Esophagus muscularis mucosa (tissue), 4 donors: ENCODE measurements at regions not wholly inside any gene's neighbourhood (a gene's known extent, or its start where the extent isn't known, plus 50 kb on each side); places are given as distances from the start of the nearest gene placed in this dataset.
A peak's percentile ranks its signal among the peaks of the same experiment; 100 is the strongest.

Source experiments
- DNase-seq: peaks from one replicate; pipeline ENCODE4 v3.0.0-alpha.2; 2017; ENCODE audit errors: extremely low spot score
- H3K27ac ChIP-seq, 4 donors: fragments of 200-600 bp; sonication (generic); replicated peaks in 1 of 4; 1 replicate in 3 of 4; 2 replicates in 1 of 4; pipeline ENCODE4 v1.5.1; 2016 to 2019; ENCODE audit warnings: mild to moderate bottlenecking in 1 of 4
- H3K27me3 ChIP-seq, 4 donors: fragments of 200-600 bp; sonication (generic); one replicate each; pipeline versions ENCODE4 v1.5.1 to v1.6.0; 2016 to 2019
- H3K36me3 ChIP-seq, 4 donors: fragments of 200-600 bp; sonication (generic); one replicate each; pipeline ENCODE4 v1.5.1; 2016 to 2019
- H3K4me1 ChIP-seq, 4 donors: fragments of 200-600 bp; sonication (generic); one replicate each; pipeline ENCODE4 v1.5.1; 2016 to 2019
- H3K4me3 ChIP-seq, 4 donors: fragments of 200-600 bp; sonication (generic); 1 replicate in 2 of 4; 2 replicates in 2 of 4; pipeline ENCODE4 v1.5.1; 2016 to 2019; ENCODE audit warnings: mild to moderate bottlenecking in 4 of 4, moderate library complexity in 1 of 4
- H3K9me3 ChIP-seq, 4 donors: fragments of 200-600 bp; sonication (generic); 1 replicate in 3 of 4; 2 replicates in 1 of 4; pipeline ENCODE4 v1.5.1; 2016 to 2019
- EP300 ChIP-seq: sonication (generic); formaldehyde crosslinking; IDR thresholded peaks from one replicate; pipeline ENCODE4 v1.6.1; 2017; ENCODE audit warnings: antibody characterized with exemption
- POLR2A ChIP-seq: fragments of 450-650 bp; IDR thresholded peaks from one replicate; pipeline ENCODE4 v1.6.1; 2017; ENCODE audit warnings: antibody characterized with exemption, moderate library complexity, mild to moderate bottlenecking, low read depth
- POLR2AphosphoS5 ChIP-seq, 2 donors: sonication (generic); formaldehyde crosslinking; IDR thresholded peaks; one replicate each; pipeline ENCODE4 v1.6.1; 2017; ENCODE audit warnings: antibody characterized with exemption in 2 of 2
- WGBS: methylation state at CpG from one replicate; pipeline ENCODE4 v1.1.5; 2018; 5-methylcytosine and 5-hydroxymethylcytosine counted together
- intact Hi-C: fragments of 100-400 bp; cut with DNase I; formaldehyde crosslinking; loops from one replicate; pipeline ENCODE4 v1.15.1; 2023
- TF ChIP-seq, protein P1 (sequence below), 3 experiments: fragments of 200-600 bp in 2 of 3; fragments of 450-650 bp in 1 of 3; sonication (generic) in 2 of 3; IDR thresholded peaks; one replicate each; pipeline ENCODE4 v1.5.1; 2017 to 2019; ENCODE audit warnings: antibody characterized with exemption in 3 of 3, mild to moderate bottlenecking in 2 of 3, moderate library complexity in 1 of 3

DNA sequence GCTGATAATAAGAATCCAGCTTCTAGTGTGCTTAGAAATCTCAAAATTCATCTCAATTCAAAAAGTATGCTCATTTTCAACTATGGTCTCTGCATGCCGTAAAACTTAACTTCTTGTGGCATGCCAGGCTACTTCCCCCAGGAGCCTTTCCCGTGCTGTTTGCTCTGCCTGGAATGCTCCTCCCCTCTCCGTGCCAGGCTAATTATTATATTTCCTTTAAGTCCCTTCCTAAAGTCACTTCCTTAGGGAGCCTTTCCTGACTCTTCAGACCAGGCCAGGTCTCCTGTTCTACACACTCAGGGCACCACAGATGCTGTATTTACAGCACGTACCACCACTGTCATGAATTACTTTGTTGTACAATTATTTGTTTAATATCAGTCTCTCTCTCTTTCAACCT lies 67.1 kb upstream of the PPP2R5A start:
- H3K36me3 ChIP-seq, result no peaks in the 10 kb centered on the region

DNA sequence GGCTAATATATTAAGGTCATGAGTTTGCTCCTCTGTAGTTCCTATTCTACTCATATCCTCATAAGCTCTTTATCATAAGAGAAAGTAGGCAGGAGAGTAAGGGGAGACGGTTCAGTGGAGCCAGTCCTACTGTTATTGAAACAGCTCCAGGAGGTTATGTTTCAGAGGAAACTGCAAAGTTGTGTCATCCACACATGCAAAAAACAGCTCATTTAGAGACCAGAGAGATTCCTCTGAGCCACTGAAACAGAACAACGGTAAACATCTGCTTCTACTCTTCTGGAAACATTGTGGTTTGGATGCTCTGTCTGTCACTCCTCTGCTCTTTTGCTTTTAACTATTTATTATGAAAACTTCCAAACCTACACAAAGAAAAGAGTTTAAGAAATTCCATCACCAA lies 66.3 kb upstream of the PPP2R5A start:
- 58% methylated on average over 2 of the region's 2 CpGs for WGBS
- intact Hi-C loops, result no loop called here
- Histone ChIP-seq H3K4me1 (peaks cover 0 to 5% (median 0%) of the 10 kb centered on the region in 4 donors), H3K4me3 (no peak overlapping the region), H3K9me3 (no peaks in the 10 kb centered on the region), H3K27me3 (no peaks in the 10 kb centered on the region), H3K27ac (peak overlapping the region in 1 of 4 donors; percentile 21), H3K36me3 (no peaks in the 10 kb centered on the region)
- TF ChIP-seq EP300 (no peak), POLR2A (no peak), POLR2AphosphoS5 (IDR thresholded peaks at IDR 0.05) (no peak)
- TF ChIP-seq, protein P1, sequence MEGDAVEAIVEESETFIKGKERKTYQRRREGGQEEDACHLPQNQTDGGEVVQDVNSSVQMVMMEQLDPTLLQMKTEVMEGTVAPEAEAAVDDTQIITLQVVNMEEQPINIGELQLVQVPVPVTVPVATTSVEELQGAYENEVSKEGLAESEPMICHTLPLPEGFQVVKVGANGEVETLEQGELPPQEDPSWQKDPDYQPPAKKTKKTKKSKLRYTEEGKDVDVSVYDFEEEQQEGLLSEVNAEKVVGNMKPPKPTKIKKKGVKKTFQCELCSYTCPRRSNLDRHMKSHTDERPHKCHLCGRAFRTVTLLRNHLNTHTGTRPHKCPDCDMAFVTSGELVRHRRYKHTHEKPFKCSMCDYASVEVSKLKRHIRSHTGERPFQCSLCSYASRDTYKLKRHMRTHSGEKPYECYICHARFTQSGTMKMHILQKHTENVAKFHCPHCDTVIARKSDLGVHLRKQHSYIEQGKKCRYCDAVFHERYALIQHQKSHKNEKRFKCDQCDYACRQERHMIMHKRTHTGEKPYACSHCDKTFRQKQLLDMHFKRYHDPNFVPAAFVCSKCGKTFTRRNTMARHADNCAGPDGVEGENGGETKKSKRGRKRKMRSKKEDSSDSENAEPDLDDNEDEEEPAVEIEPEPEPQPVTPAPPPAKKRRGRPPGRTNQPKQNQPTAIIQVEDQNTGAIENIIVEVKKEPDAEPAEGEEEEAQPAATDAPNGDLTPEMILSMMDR (IDR thresholded peaks at IDR 0.05), result no peak
- DNase-seq, result no peak

More for the DNA sequence above, 67.1 kb upstream of the PPP2R5A start:
- Histone ChIP-seq H3K27me3 (no peaks in the 10 kb centered on the region), H3K4me1 (peaks cover 0 to 5% (median 0%) of the 10 kb centered on the region in 4 donors), H3K27ac (no peak overlapping the region), H3K9me3 (no peaks in the 10 kb centered on the region), H3K4me3 (no peak overlapping the region)
- intact Hi-C loops, result no loop called here
- WGBS, result 79% methylated on average over 4 of the region's 4 CpGs
- no peak for DNase-seq
- TF ChIP-seq, protein P1 (IDR thresholded peaks at IDR 0.05), result no peak
- TF ChIP-seq POLR2AphosphoS5 (IDR thresholded peaks at IDR 0.05) (no peak), POLR2A (no peak), EP300 (no peak)

DNA sequence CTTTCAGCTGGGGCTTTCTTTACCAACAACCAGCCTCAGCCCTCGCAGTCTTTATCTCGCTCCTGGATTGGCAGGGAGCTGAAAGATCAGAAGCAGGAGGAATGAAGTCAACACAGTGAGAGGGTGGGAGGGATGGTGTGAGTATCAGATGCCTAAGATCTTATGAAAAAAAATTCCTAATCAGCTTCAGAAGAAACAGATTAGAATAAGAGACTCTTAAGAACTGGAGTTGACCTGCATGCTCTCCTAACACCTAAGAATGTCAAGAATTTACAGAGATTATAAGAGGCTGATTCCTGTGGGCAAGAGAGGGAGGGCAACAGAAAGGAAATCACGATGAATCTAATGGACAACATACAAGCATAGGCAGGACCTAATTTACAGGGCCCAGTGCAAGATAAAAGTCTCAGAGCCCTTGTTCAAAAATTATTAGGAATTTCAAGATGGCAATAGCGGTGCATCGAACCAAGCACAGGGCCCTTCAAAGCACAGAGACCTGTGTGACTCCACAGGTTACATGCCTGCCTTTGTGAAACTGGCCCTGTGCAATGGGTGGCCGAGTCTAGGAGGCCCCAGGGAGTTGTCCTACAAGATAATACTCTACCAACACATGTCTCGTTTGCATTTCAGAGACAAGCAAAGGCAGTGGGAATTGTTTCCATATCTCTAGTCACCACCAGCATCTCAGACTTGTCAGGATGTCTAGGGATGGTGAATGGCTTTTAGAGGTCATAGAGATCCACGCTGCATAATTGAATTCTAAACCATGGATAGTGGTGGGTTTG lies 65.3 kb upstream of the PPP2R5A start:
- peaks cover 0 to 5% (median 0%) of the 10 kb centered on the region in 4 donors for H3K4me1 ChIP-seq
- H3K9me3 ChIP-seq, result no peaks in the 10 kb centered on the region
- intact Hi-C loops, result no loop called here
- no peak overlapping the region for H3K4me3 ChIP-seq
- TF ChIP-seq, protein P1 (IDR thresholded peaks at IDR 0.05), result no peak
- TF ChIP-seq EP300 (no peak), POLR2A (no peak), POLR2AphosphoS5 (IDR thresholded peaks at IDR 0.05) (no peak)
- WGBS, result 88% methylated on average over 7 of the region's 8 CpGs
- no peaks in the 10 kb centered on the region for H3K27me3 ChIP-seq
- H3K36me3 ChIP-seq, result no peaks in the 10 kb centered on the region
- no peak for DNase-seq
- no peak overlapping the region for H3K27ac ChIP-seq

DNA sequence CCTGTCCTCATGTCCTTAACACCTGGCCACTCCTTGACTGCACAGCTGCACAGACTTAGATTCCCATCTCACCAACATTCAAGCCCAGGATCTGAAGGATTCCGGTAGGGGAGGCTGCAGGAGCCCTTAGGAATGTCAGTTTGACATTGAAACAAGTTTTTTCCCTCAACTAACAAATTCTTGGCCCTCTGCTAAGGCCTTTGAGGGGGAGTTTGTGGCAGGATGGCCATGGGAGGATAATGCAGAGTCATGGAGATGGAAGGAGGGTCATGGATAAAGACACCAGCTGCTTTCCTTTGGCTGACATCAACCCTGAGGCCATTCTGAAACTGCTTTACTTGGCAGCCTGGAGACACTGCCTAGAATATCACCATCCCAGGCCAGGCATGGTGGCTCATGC lies 63.4 kb upstream of the PPP2R5A start:
- 67% methylated on average over 1 of the region's 1 CpG for WGBS
- H3K27ac ChIP-seq, result no peak overlapping the region
- H3K4me3 ChIP-seq, result no peak overlapping the region
- no peaks in the 10 kb centered on the region for H3K9me3 ChIP-seq
- peaks cover 0 to 9% (median 4%) of the 10 kb centered on the region in 4 donors for H3K4me1 ChIP-seq
- intact Hi-C loops, result no loop called here
- no peaks in the 10 kb centered on the region for H3K27me3 ChIP-seq
- no peaks in the 10 kb centered on the region for H3K36me3 ChIP-seq
- TF ChIP-seq, protein P1 (IDR thresholded peaks at IDR 0.05), result no peak
- TF ChIP-seq POLR2A (no peak), POLR2AphosphoS5 (IDR thresholded peaks at IDR 0.05) (no peak), EP300 (no peak)
- no peak for DNase-seq

DNA sequence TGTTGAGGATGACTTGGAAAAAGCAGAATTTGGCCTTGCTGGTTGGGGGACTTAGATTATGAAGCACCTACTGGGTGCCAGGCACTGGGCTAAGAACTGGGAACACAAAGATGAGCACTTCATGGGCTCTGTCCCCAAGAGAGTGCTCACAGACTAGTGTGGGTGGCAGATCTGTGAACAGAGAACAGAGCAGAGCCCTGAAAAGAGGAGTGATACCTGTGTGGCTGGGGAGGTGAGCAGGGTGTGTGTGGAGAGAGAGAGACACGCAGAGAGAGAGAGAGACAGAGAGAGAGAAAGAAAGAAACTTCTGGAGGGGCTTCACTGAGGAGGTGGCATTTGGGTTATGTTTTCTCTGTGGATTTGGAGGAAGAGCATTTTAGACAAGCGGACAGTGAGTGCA lies 61.1 kb upstream of the PPP2R5A start:
- Histone ChIP-seq H3K36me3 (no peaks in the 10 kb centered on the region), H3K4me1 (peaks cover 0 to 7% (median 2%) of the 10 kb centered on the region in 4 donors), H3K9me3 (no peaks in the 10 kb centered on the region), H3K27ac (no peak overlapping the region), H3K27me3 (no peaks in the 10 kb centered on the region), H3K4me3 (no peak overlapping the region)
- DNase-seq, result no peak
- intact Hi-C loops, result no loop called here
- TF ChIP-seq POLR2AphosphoS5 (IDR thresholded peaks at IDR 0.05) (no peak), EP300 (no peak), POLR2A (no peak)
- TF ChIP-seq, protein P1 (IDR thresholded peaks at IDR 0.05), result no peak
- WGBS, result 84% methylated on average over 2 of the region's 2 CpGs
